IPS-20b (cell line): ENCODE measurements at regions not wholly inside any gene's neighbourhood (a gene's known extent, or its start where the extent isn't known, plus 50 kb on each side); places are given as distances from the start of the nearest gene placed in this dataset.

Experiments
- H3K27ac ChIP-seq: one replicate; pipeline ENCODE4 v1.5.1; 2013; ENCODE audit warnings: low read length
- H3K27me3 ChIP-seq: 2 replicates; pipeline ENCODE4 v1.6.1; 2013; ENCODE audit warnings: mild to moderate bottlenecking, low read length, inconsistent platforms; ENCODE audit not compliant: insufficient read depth
- H3K36me3 ChIP-seq: 2 replicates; pipeline ENCODE4 v1.6.1; 2013; ENCODE audit warnings: low read depth, mild to moderate bottlenecking, inconsistent platforms, low read length, moderate library complexity; ENCODE audit not compliant: insufficient read depth
- H3K4me1 ChIP-seq: 2 replicates; pipeline ENCODE4 v1.6.1; 2013; ENCODE audit warnings: mild to moderate bottlenecking, control low read depth, inconsistent platforms, low read length, moderate library complexity; ENCODE audit not compliant: insufficient read depth
- H3K4me3 ChIP-seq: 2 replicates; pipeline ENCODE4 v1.5.1; 2013; ENCODE audit warnings: mild to moderate bottlenecking, low read length, inconsistent platforms
- H3K9ac ChIP-seq: 2 replicates; pipeline ENCODE4 v1.6.1; 2013; ENCODE audit warnings: low read depth, mild to moderate bottlenecking, inconsistent platforms, low read length, moderate library complexity
- H3K9me3 ChIP-seq: 2 replicates; pipeline ENCODE4 v1.6.1; 2013; ENCODE audit warnings: mild to moderate bottlenecking, low read depth, low read length, inconsistent platforms; ENCODE audit not compliant: insufficient read depth

DNA sequence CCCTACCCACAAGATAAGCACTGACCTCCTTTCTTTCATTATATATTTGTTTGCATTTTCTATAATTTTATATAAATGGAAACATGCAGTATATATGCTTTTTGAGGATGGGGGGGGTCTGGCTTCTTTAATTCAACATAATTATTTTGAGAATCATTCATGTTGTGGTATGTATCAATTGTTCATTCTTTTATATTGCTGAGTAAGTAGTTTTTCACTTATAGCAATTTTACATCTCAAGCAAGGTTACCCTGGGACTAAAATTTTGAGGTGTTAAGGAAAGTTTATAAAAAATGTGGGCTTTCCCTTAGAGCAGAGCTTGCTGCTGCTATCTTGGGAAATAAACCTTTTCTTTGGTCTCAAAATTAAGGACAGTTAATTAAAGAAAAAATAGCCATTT lies 89.9 kb upstream of the EGLN3 start:
- H3K27me3 ChIP-seq: no peaks in the 10 kb centered on the region
- H3K9ac ChIP-seq: no peak overlapping the region
- H3K4me3 ChIP-seq: no peak overlapping the region
- no peaks in the 10 kb centered on the region for H3K9me3 ChIP-seq
- H3K27ac ChIP-seq: no peak overlapping the region
- H3K4me1 ChIP-seq: peaks cover 6% of the 10 kb centered on the region; the same call in 1 of the 2 replicates
- H3K36me3 ChIP-seq: no peaks in the 10 kb centered on the region

DNA sequence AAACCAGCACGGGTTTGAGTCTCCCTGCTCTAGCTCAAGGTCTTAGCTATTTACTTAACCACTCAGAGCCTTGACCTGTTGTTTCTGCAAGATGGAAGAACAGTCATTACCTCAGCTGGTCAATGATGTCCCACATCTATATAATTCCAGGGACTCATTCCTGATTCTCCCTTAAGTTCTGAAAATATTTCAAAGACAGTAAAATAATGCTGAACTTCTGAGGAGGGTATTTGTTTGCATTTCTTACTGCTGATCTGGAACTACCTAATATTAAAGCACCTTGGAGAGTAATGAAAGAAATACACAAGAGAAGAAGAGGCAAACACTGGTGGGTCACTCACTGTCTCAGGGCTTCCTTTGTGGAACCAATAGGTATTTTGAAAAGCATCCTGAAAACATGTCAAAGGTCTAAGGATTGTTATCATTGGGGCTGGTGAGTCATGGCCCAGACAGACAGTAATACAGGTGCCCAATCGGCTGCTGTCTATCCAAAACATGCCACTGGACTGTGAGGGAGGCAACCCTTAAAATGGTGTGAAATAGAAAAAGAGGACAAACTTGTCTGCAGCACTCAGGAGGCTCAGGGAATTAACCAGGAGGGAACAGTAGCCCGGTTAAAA lies 88.7 kb upstream of the EGLN3 start:
- Histone ChIP-seq H3K9ac (no peak overlapping the region), H3K9me3 (no peaks in the 10 kb centered on the region), H3K36me3 (no peaks in the 10 kb centered on the region), H3K4me1 (peaks cover 6% of the 10 kb centered on the region; the same call in 1 of the 2 replicates), H3K27ac (no peak overlapping the region), H3K4me3 (no peak overlapping the region), H3K27me3 (no peaks in the 10 kb centered on the region)

DNA sequence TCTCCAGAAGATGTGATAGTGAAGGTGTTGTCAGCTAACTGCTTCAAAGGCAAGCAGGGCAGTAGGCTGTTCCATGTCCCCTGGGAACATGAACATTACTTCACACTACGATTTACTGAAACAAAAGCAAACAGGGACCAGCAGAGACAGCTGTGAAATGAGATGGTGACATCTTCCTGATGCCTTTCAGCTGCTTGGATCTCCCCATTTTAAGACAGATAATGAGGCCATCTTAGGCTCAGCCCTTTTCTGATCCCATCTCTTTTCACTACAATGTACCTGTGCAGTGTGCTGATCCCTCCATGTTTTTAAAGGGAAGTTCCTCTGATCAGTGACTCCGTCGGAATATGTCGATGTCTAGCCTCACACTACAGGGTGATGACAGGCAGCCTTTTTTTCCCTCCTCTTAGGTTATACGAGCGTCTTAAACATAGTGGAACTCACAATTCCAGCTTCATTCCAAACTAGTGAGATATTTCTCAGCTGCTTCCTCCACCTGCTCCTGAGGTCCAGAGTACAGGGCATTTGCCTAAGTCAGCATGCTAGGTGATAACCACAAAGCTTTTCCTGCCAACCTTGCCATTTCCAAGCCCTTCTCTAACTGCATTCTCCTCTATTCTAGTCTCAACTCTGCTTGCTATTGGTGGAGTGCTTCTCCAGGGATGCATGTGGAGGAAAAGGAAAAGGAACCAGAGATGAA lies 87.6 kb upstream of the EGLN3 start:
- no peak overlapping the region for H3K27ac ChIP-seq

DNA sequence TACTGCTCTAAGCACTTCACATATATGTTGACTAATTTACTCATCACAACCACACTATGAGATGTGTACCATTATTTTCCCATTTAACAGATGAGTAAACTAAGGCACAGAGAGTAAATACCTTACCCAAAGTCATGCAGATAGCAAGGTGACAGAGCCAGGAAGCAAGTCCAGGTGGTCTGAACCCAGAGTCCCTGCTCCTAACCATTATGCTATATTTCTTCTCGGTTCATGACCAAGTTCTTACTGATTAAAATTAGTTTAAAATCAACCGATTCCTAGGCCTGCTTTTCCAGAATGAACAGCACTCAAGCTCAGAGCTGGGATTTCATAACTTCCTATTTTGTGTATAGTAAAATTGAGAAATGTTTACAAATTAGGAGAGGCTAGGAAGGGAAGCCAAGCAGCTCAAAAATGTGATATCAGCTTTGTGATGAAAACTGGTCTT lies 85.5 kb upstream of the EGLN3 start:
- Histone ChIP-seq H3K9ac (no peak overlapping the region), H3K27ac (no peak overlapping the region), H3K9me3 (no peaks in the 10 kb centered on the region), H3K4me1 (no peaks in the 10 kb centered on the region), H3K36me3 (no peaks in the 10 kb centered on the region), H3K27me3 (no peaks in the 10 kb centered on the region), H3K4me3 (no peak overlapping the region)

More for the DNA sequence above, 87.6 kb upstream of the EGLN3 start:
- no peaks in the 10 kb centered on the region for H3K9me3 ChIP-seq
- H3K9ac ChIP-seq: no peak overlapping the region
- no peak overlapping the region for H3K4me3 ChIP-seq
- H3K36me3 ChIP-seq: no peaks in the 10 kb centered on the region
- H3K27me3 ChIP-seq: no peaks in the 10 kb centered on the region
- H3K4me1 ChIP-seq: no peaks in the 10 kb centered on the region; the same call in 1 of the 2 replicates

DNA sequence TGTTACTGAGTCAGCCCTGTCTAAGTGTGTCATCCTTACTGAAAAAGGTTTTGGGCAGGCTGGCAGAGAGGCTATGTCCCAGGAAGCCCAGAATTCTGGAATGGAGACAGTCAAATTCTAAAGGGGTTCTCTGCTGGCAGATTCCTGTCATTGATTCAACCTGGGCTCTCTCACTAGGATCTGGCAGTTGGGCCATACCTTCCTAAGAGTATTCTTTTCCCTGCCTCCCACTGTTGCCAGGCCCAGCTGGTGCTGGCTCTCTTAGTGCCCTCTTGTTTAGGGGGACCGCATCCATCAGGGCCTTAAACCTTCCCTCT lies 85.0 kb upstream of the EGLN3 start:
- no peak overlapping the region for H3K27ac ChIP-seq
- no peak overlapping the region for H3K4me3 ChIP-seq
- no peak overlapping the region for H3K9ac ChIP-seq
- no peaks in the 10 kb centered on the region for H3K4me1 ChIP-seq
- no peaks in the 10 kb centered on the region for H3K27me3 ChIP-seq
- no peaks in the 10 kb centered on the region for H3K9me3 ChIP-seq
- no peaks in the 10 kb centered on the region for H3K36me3 ChIP-seq

DNA sequence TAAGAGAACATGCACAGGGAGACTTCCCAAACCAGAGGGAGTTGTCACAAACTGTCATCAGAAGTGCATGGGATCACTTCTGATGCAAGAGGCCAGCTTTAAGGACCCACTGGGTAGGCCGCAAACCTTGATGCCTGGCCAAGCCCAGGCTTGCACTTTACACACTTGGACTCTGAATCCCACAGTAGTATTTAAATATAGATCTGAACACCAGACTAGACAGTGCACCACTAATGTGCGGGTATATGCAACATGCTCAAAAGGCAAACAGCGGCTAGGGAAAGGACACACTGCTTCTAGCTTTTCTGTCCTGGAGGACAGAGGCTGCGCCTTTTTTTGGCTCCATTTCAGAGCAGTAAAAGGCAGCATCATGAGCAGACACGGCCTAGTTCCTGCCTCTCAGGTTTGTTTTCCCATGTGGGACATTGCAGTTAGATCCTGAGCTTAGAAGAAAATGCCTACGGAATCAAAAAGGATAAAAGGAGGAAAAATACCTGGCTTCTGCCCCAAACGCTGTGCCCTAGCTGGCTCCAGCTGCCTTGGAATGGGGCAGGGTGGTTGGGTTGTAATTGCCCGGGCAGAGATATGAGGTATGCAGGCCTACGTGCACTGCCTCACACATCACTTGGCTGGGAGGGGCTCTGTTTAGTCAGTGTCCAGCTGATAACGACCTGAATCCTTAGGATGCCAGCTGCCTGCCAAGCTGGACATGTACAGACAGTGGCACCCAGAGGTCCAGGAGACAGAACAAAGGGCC lies 84.5 kb upstream of the EGLN3 start:
- H3K27ac ChIP-seq: no peak overlapping the region

DNA sequence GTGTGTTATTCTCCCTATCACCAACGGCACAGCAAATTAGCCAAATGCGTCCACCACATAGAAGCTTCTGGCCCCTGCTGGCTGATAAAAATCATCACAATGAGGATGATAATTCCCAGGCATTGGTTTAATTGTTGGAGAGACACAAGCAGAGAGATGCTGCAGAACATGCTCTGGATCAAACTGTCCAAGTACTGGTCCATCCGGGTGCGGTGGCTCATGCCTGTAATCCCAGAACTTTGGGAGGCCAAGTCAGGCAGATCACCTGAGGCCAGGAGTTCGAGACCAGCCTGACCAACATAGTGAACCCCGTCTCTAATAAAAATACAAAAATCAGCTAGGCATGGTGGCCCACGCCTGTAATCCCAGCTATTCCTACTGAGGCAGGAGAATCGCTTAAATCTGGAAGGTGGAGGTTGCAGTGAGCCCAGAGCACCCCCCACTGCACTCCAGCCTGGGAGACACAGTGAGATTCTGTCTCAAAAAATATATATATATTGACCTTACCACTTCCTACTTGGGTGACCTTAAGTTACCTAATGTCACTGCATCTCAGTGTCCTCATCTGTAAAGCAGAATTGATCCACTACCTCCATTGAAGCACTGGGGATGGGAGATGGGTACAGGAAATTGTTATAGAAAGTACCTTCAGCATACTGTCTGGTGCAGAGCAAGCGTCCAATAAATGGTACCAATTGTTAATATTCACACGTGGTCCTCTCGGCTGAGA lies 83.7 kb upstream of the EGLN3 start:
- Histone ChIP-seq H3K4me1 (peaks cover 6% of the 10 kb centered on the region; the same call in 1 of the 2 replicates), H3K27me3 (no peaks in the 10 kb centered on the region), H3K9me3 (no peaks in the 10 kb centered on the region), H3K27ac (no peak overlapping the region), H3K4me3 (no peak overlapping the region), H3K36me3 (no peaks in the 10 kb centered on the region), H3K9ac (no peak overlapping the region)

More for the DNA sequence above, 84.5 kb upstream of the EGLN3 start:
- Histone ChIP-seq H3K36me3 (no peaks in the 10 kb centered on the region), H3K9me3 (no peaks in the 10 kb centered on the region), H3K4me3 (no peak overlapping the region), H3K4me1 (no peaks in the 10 kb centered on the region; the same call in 1 of the 2 replicates), H3K27me3 (no peaks in the 10 kb centered on the region), H3K9ac (no peak overlapping the region)

- H3K4me1 ChIP-seq: peaks cover 7% of the 10 kb centered on the region; the same call in 1 of the 2 replicates
- no peaks in the 10 kb centered on the region for H3K36me3 ChIP-seq
- no peak overlapping the region for H3K27ac ChIP-seq
- no peaks in the 10 kb centered on the region for H3K27me3 ChIP-seq
- H3K9me3 ChIP-seq: no peaks in the 10 kb centered on the region
- no peak overlapping the region for H3K4me3 ChIP-seq
- H3K9ac ChIP-seq: no peak overlapping the region
Measured at GRCh38 chr14:34032720-34033119, 81.8 kb upstream of the EGLN3 start.

GRCh38 chr14:34030864-34031263 lies 80.0 kb upstream of the EGLN3 start:
- no peaks in the 10 kb centered on the region for H3K9me3 ChIP-seq
- H3K4me1 ChIP-seq: peaks cover 7% of the 10 kb centered on the region; the same call in 1 of the 2 replicates
- H3K36me3 ChIP-seq: no peaks in the 10 kb centered on the region
- H3K27me3 ChIP-seq: no peaks in the 10 kb centered on the region
- H3K27ac ChIP-seq: no peak overlapping the region
- H3K4me3 ChIP-seq: no peak overlapping the region
- no peak overlapping the region for H3K9ac ChIP-seq

DNA sequence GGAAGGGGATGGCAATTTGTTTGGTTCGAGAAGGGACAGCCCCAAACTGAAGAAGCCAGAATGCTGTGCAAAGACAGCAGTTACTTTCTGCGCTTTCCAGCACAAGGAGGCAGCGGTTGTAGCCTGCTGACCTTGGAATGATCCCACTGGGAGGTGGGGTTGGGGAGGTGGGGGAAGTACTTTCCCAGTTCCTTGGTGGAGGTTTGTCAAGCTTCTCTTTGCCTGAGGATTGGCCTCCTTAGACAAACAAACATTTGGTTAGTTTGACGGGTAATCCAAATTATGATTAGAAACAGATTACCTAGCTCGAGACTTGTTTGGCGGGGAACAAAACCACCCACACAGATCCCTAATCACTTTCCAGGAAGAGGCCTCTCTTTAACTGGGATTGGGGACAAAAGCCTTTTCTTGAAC lies 79.1 kb upstream of the EGLN3 start:
- no peaks in the 10 kb centered on the region for H3K9me3 ChIP-seq
- H3K27ac ChIP-seq: no peak overlapping the region
- no peaks in the 10 kb centered on the region for H3K36me3 ChIP-seq
- H3K27me3 ChIP-seq: no peaks in the 10 kb centered on the region
- no peak overlapping the region for H3K4me3 ChIP-seq
- no peak overlapping the region for H3K9ac ChIP-seq
- peaks cover 7% of the 10 kb centered on the region; the same call in 1 of the 2 replicates for H3K4me1 ChIP-seq

DNA sequence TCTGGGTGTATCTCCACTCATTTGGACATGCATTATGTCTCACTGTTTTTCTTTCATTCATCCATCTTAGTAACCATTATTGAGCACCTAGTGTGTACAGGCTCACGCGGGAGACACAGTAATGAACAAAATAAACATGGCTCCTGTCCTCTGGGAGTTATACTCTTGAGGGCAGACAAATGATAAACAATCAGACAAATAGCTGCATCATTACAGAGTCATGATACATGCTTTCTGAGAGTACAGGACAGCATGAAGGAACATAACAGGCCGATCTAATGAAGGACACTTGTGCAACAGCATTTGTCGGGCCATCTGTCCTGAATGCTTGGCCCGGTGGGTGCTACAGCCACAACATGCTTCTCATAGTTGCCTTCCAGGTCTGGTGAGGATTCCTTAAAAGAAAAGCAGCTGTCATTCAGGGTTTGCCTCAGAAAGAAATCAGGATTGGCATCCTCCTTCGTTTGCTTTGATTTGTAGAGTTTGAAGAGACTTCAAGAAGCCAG lies 77.2 kb upstream of the EGLN3 start:
- Histone ChIP-seq H3K36me3 (no peaks in the 10 kb centered on the region), H3K9me3 (no peaks in the 10 kb centered on the region), H3K27ac (no peak overlapping the region), H3K27me3 (no peaks in the 10 kb centered on the region), H3K9ac (no peak overlapping the region), H3K4me1 (peaks cover 7% of the 10 kb centered on the region; the same call in 1 of the 2 replicates), H3K4me3 (no peak overlapping the region)
